Right lobe of liver (tissue), 6 donors: ENCODE measurements at regions not wholly inside any gene's neighbourhood (a gene's known extent, or its start where the extent isn't known, plus 50 kb on each side); places are given as distances from the start of the nearest gene placed in this dataset.

Experiments
- ATAC-seq, 4 donors: fragments of 200-7000 bp; cut with Tn5 transposase; one replicate each; pipeline ENCODE4 v1.9.1; 2020; ENCODE audit warnings: mild to moderate bottlenecking in 4 of 4, moderate library complexity in 4 of 4
- DNase-seq, 3 donors: peaks; one replicate each; pipeline ENCODE4 v3.0.0-alpha.2; 2020
- H3K27ac ChIP-seq, 3 donors: fragments of 200-600 bp; one replicate each; pipeline ENCODE4 v1.8.0; 2022
- H3K27me3 ChIP-seq, 2 donors: fragments of 200-600 bp; one replicate each; pipeline ENCODE4 v1.8.0; 2022
- H3K36me3 ChIP-seq, 4 donors: fragments of 200-600 bp; sonication (generic) in 1 of 4; one replicate each; pipeline versions ENCODE4 v1.5.1 to v1.8.0; 2017 to 2022; ENCODE audit warnings: control low read depth in 1 of 4
- H3K4me1 ChIP-seq, 4 donors: fragments of 200-600 bp; sonication (generic) in 1 of 4; one replicate each; pipeline versions ENCODE4 v1.5.1 to v1.8.0; 2017 to 2022; ENCODE audit warnings: control low read depth in 1 of 4
- H3K4me3 ChIP-seq, 3 donors: fragments of 200-600 bp; one replicate each; pipeline ENCODE4 v1.8.0; 2022
- H3K9me3 ChIP-seq, 4 donors: fragments of 200-600 bp; sonication (generic) in 1 of 4; one replicate each; pipeline versions ENCODE4 v1.5.1 to v1.8.0; 2017 to 2022; ENCODE audit warnings: control low read depth in 1 of 4
- CTCF ChIP-seq, 4 donors: fragments of 200-600 bp in 3 of 4; fragments of 450-650 bp in 1 of 4; IDR thresholded peaks; one replicate each; pipeline versions ENCODE4 v1.5.1 to v1.8.0; 2016 to 2022; ENCODE audit warnings: antibody characterized with exemption in 4 of 4, mild to moderate bottlenecking in 2 of 4
- POLR2A ChIP-seq: fragments of 450-650 bp; IDR thresholded peaks from one replicate; pipeline ENCODE4 v1.6.1; 2017; ENCODE audit warnings: antibody characterized with exemption, mild to moderate bottlenecking
- WGBS: methylation state at CpG from one replicate; pipeline ENCODE4 v1.1.6; 2018; ENCODE audit warnings: low coverage, low lambda C conversion rate; ENCODE audit not compliant: insufficient coverage; ENCODE audit errors: missing lambda C conversion rate; 5-methylcytosine and 5-hydroxymethylcytosine counted together
- intact Hi-C, 2 donors: fragments of 100-400 bp; cut with DNase I; formaldehyde crosslinking; loops; one replicate each; pipeline versions ENCODE4 v1.11.2 to v1.14.1; 2022
- donor health status: DM: no; HTN: yes; CAD: no.
- donor health status: DM: no; HTN: no; CAD: no.
- donor health status: DM: no; HTN: no; CAD: no.
- donor health status: DM: no; HTN: yes; CAD: no.
- donor health status: DM: no; HTN: yes; CAD: no.

- Histone ChIP-seq H3K4me1 (no peaks in the 10 kb centered on the region), H3K27ac (no peak overlapping the region), H3K9me3 (no peaks in the 10 kb centered on the region), H3K27me3 (no peaks in the 10 kb centered on the region), H3K36me3 (no peaks in the 10 kb centered on the region), H3K4me3 (no peak overlapping the region)
- 56% methylated on average over 4 of the region's 4 CpGs for WGBS
- DNase-seq (no peak), ATAC-seq (no peak)
- TF ChIP-seq CTCF (IDR thresholded peaks at IDR 0.05) = no peak
- intact Hi-C loops = no loop called here
Measured at GRCh38 chr12:58313091-58313855, 371.9 kb downstream of the ATP23 start.

GRCh38 chr12:58314610-58315009, 373.2 kb downstream of the ATP23 start:
- TF ChIP-seq CTCF (IDR thresholded peaks at IDR 0.05) (no peak), POLR2A (no peak)
- intact Hi-C loops = no loop called here
- no peak overlapping the region for H3K4me3 ChIP-seq
- no peak for DNase-seq
- H3K36me3 ChIP-seq = no peaks in the 10 kb centered on the region
- H3K27me3 ChIP-seq = no peaks in the 10 kb centered on the region
- H3K27ac ChIP-seq = no peak overlapping the region
- ATAC-seq = no peak
- H3K9me3 ChIP-seq = no peaks in the 10 kb centered on the region
- H3K4me1 ChIP-seq = no peaks in the 10 kb centered on the region
- 66% methylated on average over 5 of the region's 5 CpGs for WGBS

GRCh38 chr12:58316926-58317325, 375.6 kb downstream of the ATP23 start:
- no peaks in the 10 kb centered on the region for H3K4me1 ChIP-seq
- TF ChIP-seq CTCF (IDR thresholded peaks at IDR 0.05) (no peak), POLR2A (no peak)
- H3K27me3 ChIP-seq = no peaks in the 10 kb centered on the region
- no peak overlapping the region for H3K4me3 ChIP-seq
- intact Hi-C loops = no loop called here
- 58% methylated on average over 2 of the region's 2 CpGs for WGBS
- ATAC-seq (no peak), DNase-seq (no peak)
- H3K9me3 ChIP-seq = no peaks in the 10 kb centered on the region
- no peak overlapping the region for H3K27ac ChIP-seq
- no peaks in the 10 kb centered on the region for H3K36me3 ChIP-seq

GRCh38 chr12:58321414-58321813, 380.0 kb downstream of the ATP23 start:
- TF ChIP-seq POLR2A (no peak), CTCF (IDR thresholded peaks at IDR 0.05) (no peak)
- no peak for ATAC-seq
- no peaks in the 10 kb centered on the region for H3K36me3 ChIP-seq

More at GRCh38 chr12:58321414-58321813, 380.0 kb downstream of the ATP23 start:
- Histone ChIP-seq H3K4me1 (no peaks in the 10 kb centered on the region), H3K27me3 (no peaks in the 10 kb centered on the region), H3K9me3 (no peaks in the 10 kb centered on the region), H3K27ac (no peak overlapping the region), H3K4me3 (no peak overlapping the region)
- intact Hi-C loops = no loop called here
- DNase-seq = no peak
- 74% methylated on average over 3 of the region's 3 CpGs for WGBS
